Body of pancreas (tissue), 4 donors: ENCODE measurements at regions not wholly inside any gene's neighbourhood (a gene's known extent, or its start where the extent isn't known, plus 50 kb on each side); places are given as distances from the start of the nearest gene placed in this dataset.

Source experiments
- ATAC-seq: fragments of 150-250 bp; one replicate; pipeline ENCODE4 v1.9.1; 2016
- DNase-seq, 4 donors: peaks; one replicate each; pipeline ENCODE4 v3.0.0-alpha.2; 2019
- H3K27ac ChIP-seq, 4 donors: fragments of 200-600 bp; sonication (generic); 1 replicate in 3 of 4; 2 replicates in 1 of 4; pipeline versions ENCODE4 v1.5.1 to v1.6.1; 2016 to 2019; ENCODE audit warnings: mild to moderate bottlenecking in 1 of 4, mixed read lengths in 1 of 4, moderate library complexity in 1 of 4
- H3K27me3 ChIP-seq, 2 donors: fragments of 200-600 bp; sonication (generic); one replicate each; pipeline ENCODE4 v1.6.0; 2016; ENCODE audit warnings: mild to moderate bottlenecking in 1 of 2
- H3K36me3 ChIP-seq, 2 donors: fragments of 200-600 bp; sonication (generic); replicated peaks in 1 of 2; 2 replicates each; pipeline ENCODE4 v1.5.1; 2016; ENCODE audit warnings: low read depth in 2 of 2; ENCODE audit not compliant: insufficient read depth in 1 of 2
- H3K4me1 ChIP-seq: fragments of 200-600 bp; sonication (generic); one replicate; pipeline ENCODE4 v1.6.0; 2016
- H3K4me3 ChIP-seq, 2 donors: fragments of 200-600 bp; sonication (generic); 1 replicate in 1 of 2; 2 replicates in 1 of 2; pipeline ENCODE4 v1.5.1; 2016 to 2019
- H3K9me3 ChIP-seq, 3 donors: fragments of 200-600 bp; sonication (generic); 1 replicate in 2 of 3; 2 replicates in 1 of 3; pipeline ENCODE4 v1.5.1; 2016
- CTCF ChIP-seq, 7 experiments: fragments of 450-650 bp in 4 of 7; fragments of 200-600 bp in 3 of 7; sonication (generic) in 3 of 7; IDR thresholded peaks; one replicate each; pipeline ENCODE4 v1.5.1; 2016 to 2019; ENCODE audit warnings: antibody characterized with exemption in 7 of 7
- POLR2A ChIP-seq, 3 donors: fragments of 450-650 bp; IDR thresholded peaks; one replicate each; pipeline ENCODE4 v1.6.1; 2016; ENCODE audit warnings: antibody characterized with exemption in 3 of 3, mild to moderate bottlenecking in 2 of 3
- WGBS, 2 donors: methylation state at CpG; one replicate each; pipeline ENCODE4 v1.1.5; 2017; 5-methylcytosine and 5-hydroxymethylcytosine counted together
- intact Hi-C: fragments of 100-400 bp; cut with DNase I; formaldehyde crosslinking; loops from one replicate; pipeline ENCODE4 v1.15.1; 2023

- DNase-seq (no peak), ATAC-seq (no peak)
- TF ChIP-seq CTCF (IDR thresholded peaks at IDR 0.05) (no peak), POLR2A (IDR thresholded peaks at IDR 0.05) (no peak)
- 93 to 100% methylated on average over 3 of the region's 3 CpGs for whole genome bisulfite sequencing, 2 donors
- Histone ChIP-seq H3K27me3 (no peaks in the 10 kb centered on the region), H3K4me3 (no peak overlapping the region), H3K36me3 (no peaks in the 10 kb centered on the region), H3K4me1 (no peaks in the 10 kb centered on the region), H3K27ac (no peak overlapping the region), H3K9me3 (no peaks in the 10 kb centered on the region)
- intact Hi-C loops = no loop called here
Measured at GRCh38 chr14:34354556-34354955, 107.5 kb downstream of the SPTSSA start.

DNA sequence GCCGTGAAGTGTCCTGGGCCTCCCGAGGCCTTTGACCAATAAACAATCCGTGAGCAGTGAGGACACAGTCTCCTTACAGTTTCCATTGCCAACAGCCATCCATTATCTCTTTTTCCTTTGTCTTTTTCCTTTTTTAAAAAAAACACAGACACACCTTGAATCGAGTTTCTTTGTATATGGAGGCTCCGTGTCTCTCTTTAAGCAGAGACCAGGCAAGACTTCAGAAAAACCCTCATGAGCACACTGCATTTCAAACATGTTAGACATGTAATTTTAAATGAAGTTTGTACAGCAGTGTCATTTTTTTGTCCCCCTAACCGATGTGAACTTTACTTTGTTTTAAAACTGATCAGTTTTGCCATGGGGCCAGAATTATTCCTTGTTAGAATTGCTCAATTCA, 111.1 kb downstream of the SPTSSA start:
- ATAC-seq (peak; percentile 47), DNase-seq (no peak)
- Histone ChIP-seq H3K27ac (no peak overlapping the region), H3K9me3 (no peaks in the 10 kb centered on the region), H3K4me3 (no peak overlapping the region), H3K4me1 (no peaks in the 10 kb centered on the region), H3K36me3 (no peaks in the 10 kb centered on the region), H3K27me3 (no peaks in the 10 kb centered on the region)
- 84 to 92% methylated on average over 6 of the region's 6 CpGs for WGBS, 2 donors
- intact Hi-C loops = no loop called here
- TF ChIP-seq POLR2A (IDR thresholded peaks at IDR 0.05) (no peak), CTCF (IDR thresholded peaks at IDR 0.05) (no peak)

DNA sequence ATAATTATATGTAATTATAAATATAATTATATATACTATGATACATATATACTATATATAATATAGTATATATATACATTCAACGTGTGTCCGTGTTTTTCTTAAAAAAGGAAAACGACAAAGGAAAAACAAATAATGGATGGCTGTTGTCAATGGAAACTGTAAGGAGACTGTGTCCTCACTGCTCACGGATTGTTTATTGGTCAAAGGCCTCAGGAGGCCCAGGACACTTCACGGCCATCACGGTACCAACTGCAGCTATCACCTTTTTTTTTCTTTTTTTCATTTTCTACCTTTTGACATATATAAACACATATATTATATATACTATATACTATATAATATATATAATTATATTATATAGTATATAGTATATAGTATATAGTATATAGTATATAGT, 113.4 kb downstream of the SPTSSA start:
- Histone ChIP-seq H3K4me3 (no peak overlapping the region), H3K9me3 (no peaks in the 10 kb centered on the region), H3K4me1 (no peaks in the 10 kb centered on the region), H3K27ac (no peak overlapping the region), H3K36me3 (no peaks in the 10 kb centered on the region), H3K27me3 (no peaks in the 10 kb centered on the region)
- intact Hi-C loops = no loop called here
- no peak for TF ChIP-seq CTCF (IDR thresholded peaks at IDR 0.05)
- no peak for TF ChIP-seq POLR2A (IDR thresholded peaks at IDR 0.05)
- DNase-seq = no peak
- WGBS, 2 donors = 84 to 87% methylated on average over 6 of the region's 6 CpGs
- no peak for ATAC-seq

DNA sequence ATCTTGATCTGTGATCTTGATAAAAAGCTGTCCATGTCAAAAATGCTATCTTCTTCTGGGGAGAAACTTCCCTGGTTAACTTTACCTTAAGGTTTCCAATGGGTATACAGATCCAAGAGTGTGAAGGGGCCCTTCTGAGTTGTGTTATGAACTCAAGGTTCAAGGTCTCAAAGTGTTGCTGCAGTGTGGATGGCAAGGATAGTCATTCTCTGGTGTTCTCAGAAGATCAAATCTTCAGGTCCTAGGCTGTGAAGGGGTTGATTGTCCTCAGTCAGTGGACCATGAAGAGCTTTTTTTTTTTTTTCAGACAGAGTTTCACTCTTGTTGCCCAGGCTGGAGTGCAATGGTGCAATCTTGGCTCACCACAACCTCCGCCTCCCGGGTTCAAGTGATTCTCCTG, 114.4 kb downstream of the SPTSSA start:
- Histone ChIP-seq H3K4me3 (no peak overlapping the region), H3K27me3 (no peaks in the 10 kb centered on the region), H3K36me3 (no peaks in the 10 kb centered on the region), H3K27ac (no peak overlapping the region), H3K4me1 (no peaks in the 10 kb centered on the region), H3K9me3 (no peaks in the 10 kb centered on the region)
- ATAC-seq (no peak), DNase-seq (no peak)
- 95 to 96% methylated on average over 2 of the region's 2 CpGs for WGBS, 2 donors
- intact Hi-C loops = no loop called here
- no peak for TF ChIP-seq CTCF (IDR thresholded peaks at IDR 0.05)
- TF ChIP-seq POLR2A (IDR thresholded peaks at IDR 0.05) = no peak

DNA sequence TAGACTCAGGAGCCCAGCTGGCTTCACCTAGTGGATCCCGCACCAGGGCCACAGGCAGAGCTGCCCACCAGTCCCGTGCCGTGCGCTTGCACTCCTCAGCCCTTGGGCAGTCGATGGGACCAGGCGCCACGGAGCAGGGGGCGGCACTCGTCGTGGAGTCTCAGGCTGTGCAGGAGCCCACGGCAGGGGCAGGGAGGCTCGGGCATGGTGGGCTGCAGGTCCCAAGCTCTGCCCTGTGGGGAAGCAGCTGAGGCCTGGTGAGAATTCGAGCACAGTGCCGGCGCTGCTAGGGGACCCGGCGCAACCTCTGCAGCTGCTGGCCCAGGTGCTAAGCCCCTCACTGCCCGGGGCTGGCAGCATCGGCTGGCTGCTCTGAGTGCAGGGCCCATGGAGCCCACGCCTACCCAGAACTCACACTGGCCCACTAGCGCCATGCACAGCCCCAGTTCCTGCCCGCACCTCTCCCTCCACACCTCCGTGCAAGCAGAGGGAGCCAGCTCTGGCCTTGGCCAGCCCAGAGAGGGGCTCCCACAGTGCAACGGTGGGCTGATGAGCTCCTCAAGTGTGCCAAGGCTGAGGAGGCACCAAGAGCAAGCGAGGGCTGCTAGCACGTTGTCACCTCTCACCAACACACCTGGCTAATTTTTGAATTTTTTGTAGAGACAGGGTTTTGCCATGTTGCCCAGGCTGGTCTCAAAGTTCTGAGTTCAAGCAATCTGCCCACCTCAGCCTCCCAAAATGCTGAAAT, 116.1 kb downstream of the SPTSSA start:
- Histone ChIP-seq H3K36me3 (no peaks in the 10 kb centered on the region), H3K27ac (no peak overlapping the region), H3K4me1 (no peaks in the 10 kb centered on the region), H3K9me3 (no peaks in the 10 kb centered on the region), H3K4me3 (no peak overlapping the region), H3K27me3 (no peaks in the 10 kb centered on the region)
- WGBS, 2 donors = 89 to 100% methylated on average over 4 to 26 of the region's 26 CpGs
- intact Hi-C loops = no loop called here
- TF ChIP-seq CTCF (IDR thresholded peaks at IDR 0.05) (no peak), POLR2A (IDR thresholded peaks at IDR 0.05) (no peak)
- ATAC-seq (no peak), DNase-seq (no peak)
